Fibroblast of skin of back (primary cell): ENCODE measurements at regions not wholly inside any gene's neighbourhood (a gene's known extent, or its start where the extent isn't known, plus 50 kb on each side); places are given as distances from the start of the nearest gene placed in this dataset.
"Not testable (repeated sequence)": the region's sequence is repeated elsewhere in the genome, so short reads cannot be mapped to it uniquely, and the experiment has no call there.

Source experiments
- DNase-seq: peaks from one replicate; pipeline ENCODE4 v3.0.0-alpha.2; 2013

GRCh38 chr10:9469663-9470205, 1415.2 kb downstream of the GATA3 start:
- no peak for DNase-seq

- DNase-seq = no peak
Observed at GRCh38 chr10:9470581-9470980, 1416.1 kb downstream of the GATA3 start.

GRCh38 chr10:9501944-9502343, 1447.5 kb downstream of the GATA3 start:
- DNase-seq = no peak

- no peak for DNase-seq
Observed at GRCh38 chr10:9504227-9504626, 1449.7 kb downstream of the GATA3 start.

GRCh38 chr10:9505546-9505945, 1451.1 kb downstream of the GATA3 start:
- no peak for DNase-seq

GRCh38 chr10:9508606-9509005, 1454.1 kb downstream of the GATA3 start:
- DNase-seq = no peak

- DNase-seq = no peak
Observed at GRCh38 chr10:9510626-9511025, 1456.1 kb downstream of the GATA3 start.

GRCh38 chr10:9515922-9516321, 1461.4 kb downstream of the GATA3 start:
- no peak for DNase-seq

- DNase-seq = no peak
Observed at GRCh38 chr10:9535744-9536143, 1481.3 kb downstream of the GATA3 start.

- DNase-seq = no peak
Observed at GRCh38 chr10:9545073-9545472, 1472.6 kb upstream of the CELF2 start.

GRCh38 chr10:9547936-9548904, 1469.5 kb upstream of the CELF2 start:
- DNase-seq = no peak

- DNase-seq = no peak
Observed at GRCh38 chr10:9550810-9551209, 1466.9 kb upstream of the CELF2 start.

- DNase-seq = no peak
Observed at GRCh38 chr10:9554321-9554720, 1463.4 kb upstream of the CELF2 start.

GRCh38 chr10:9560976-9561375, 1456.7 kb upstream of the CELF2 start:
- no peak for DNase-seq

- DNase-seq = no peak
Observed at GRCh38 chr10:9561821-9562505, 1455.7 kb upstream of the CELF2 start.

GRCh38 chr10:9577746-9578145, 1439.9 kb upstream of the CELF2 start:
- DNase-seq = no peak

GRCh38 chr10:9579110-9579705, 1438.5 kb upstream of the CELF2 start:
- DNase-seq = peak; percentile 17

GRCh38 chr10:9582803-9583202, 1434.9 kb upstream of the CELF2 start:
- DNase-seq = not testable (repeated sequence)

- DNase-seq = peak; percentile 46
Observed at GRCh38 chr10:9596368-9596920, 1421.2 kb upstream of the CELF2 start.

- no peak for DNase-seq
Observed at GRCh38 chr10:9602998-9603397, 1414.7 kb upstream of the CELF2 start.

- no peak for DNase-seq
Observed at GRCh38 chr10:9603972-9604371, 1413.7 kb upstream of the CELF2 start.

GRCh38 chr10:9605231-9605630, 1412.4 kb upstream of the CELF2 start:
- no peak for DNase-seq

- DNase-seq = peak; percentile 33
Observed at GRCh38 chr10:9608602-9609001, 1409.1 kb upstream of the CELF2 start.
